ENCODE measurements at regions not wholly inside any gene's neighbourhood (a gene's known extent, or its start where the extent isn't known, plus 50 kb on each side); places are given as distances from the start of the nearest gene placed in this dataset.

- no peak for TF ChIP-seq PHF20 (IDR thresholded peaks at IDR 0.05; ENCODE audit: partially characterized antibody)
- TF ChIP-seq L3MBTL2 (IDR thresholded peaks at IDR 0.05) = 0 out of 2 replicates have a peak, but pooled peaks have one; percentile 19
- TF ChIP-seq SPI1 (IDR thresholded peaks at IDR 0.05; ENCODE audit: borderline replicate concordance, low read depth, low read length) = peak; percentile 98
- TF ChIP-seq ZNF766 (CRISPR knock-in tag; conservative IDR thresholded peaks at IDR 0.05) = 0 out of 2 replicates have a peak, but pooled peaks have one; percentile 30
- TF ChIP-seq GATA2 (CRISPR knock-in tag; IDR thresholded peaks at IDR 0.05) = no peak
- FAIRE-seq = no peak
- no TSS peak for BruUV-seq (replicated peaks)
Measured at GRCh38 chr5:142455856-142456255, 131.0 kb upstream of the SPRY4 start.

GRCh38 chr5:142453932-142454331 lies 129.1 kb upstream of the SPRY4 start:
- Histone ChIP-seq H3K9me3 (replicated peaks; ENCODE audit: control insufficient read depth, insufficient read depth, low read depth, low read length) (no peaks in the 10 kb centered on the region), H4K20me1 (replicated peaks; ENCODE audit: control insufficient read depth, insufficient read depth, low read length) (no peaks in the 10 kb centered on the region), H3K27me3 (ENCODE audit: control insufficient read depth in 2 of 2, insufficient read depth in 2 of 2, low read length in 2 of 2) (no peaks in the 10 kb centered on the region), H3K9ac (ENCODE audit: insufficient read depth in 1 of 2, low read depth in 2 of 2, low read length in 2 of 2) (no peak overlapping the region), H3K4me1 (replicated peaks in 1 of 2; ENCODE audit: control insufficient read depth in 2 of 2, insufficient read depth in 2 of 2, low read length in 2 of 2) (no peaks in the 10 kb centered on the region), H3K36me3 (ENCODE audit: control insufficient read depth, insufficient read depth, low read length) (no peaks in the 10 kb centered on the region), H2AFZ (ENCODE audit: low read depth, low read length) (peak overlapping the region; percentile 27; the same call in 1 of the 2 replicates), H3K4me3 (no peak overlapping the region), H3K4me2 (ENCODE audit: insufficient read depth, low read length) (no peak overlapping the region), H3K27ac (ENCODE audit: extremely low read depth, low read depth, low read length) (no peak overlapping the region), H3K79me2 (ENCODE audit: control insufficient read depth, insufficient read depth, low read length) (no peaks in the 10 kb centered on the region), H3K9me1 (ENCODE audit: control insufficient read depth, insufficient read depth, low read length) (no peaks in the 10 kb centered on the region)
- intact Hi-C loops (cut with micrococcal nuclease) = no loop called here
- DNase-seq (ENCODE audit: extremely low read depth in 1 of 4, low spot score in 3 of 4) = no peak
- 17% methylated on average over 7 of the region's 7 CpGs for WGBS (ENCODE audit: insufficient coverage, low coverage, missing lambda C conversion rate)
- POLR2A ChIA-PET = interaction anchor here (0.6 kb wide), 1 partner anchor 9 kb away, joined by 3 read pairs; no protein-coding TSS in a partner anchor
- no TSS peak for BruUV-seq (replicated peaks)
- CTCF ChIA-PET (ENCODE audit: low intra/inter-chr PET ratio) = no interaction called here
- no peak for FAIRE-seq
- no peak for TF ChIP-seq KDM2B (CRISPR knock-in tag; IDR thresholded peaks at IDR 0.05)
- no peak for TF ChIP-seq MCM7 (IDR thresholded peaks at IDR 0.05)
- TF ChIP-seq ZNF780A (CRISPR knock-in tag; IDR thresholded peaks at IDR 0.05) = no peak
- no peak for TF ChIP-seq BRD9 (IDR thresholded peaks at IDR 0.05; ENCODE audit: low read depth, partially characterized antibody)
- no peak for TF ChIP-seq RBFOX2 (IDR thresholded peaks at IDR 0.05; ENCODE audit: low read depth, low read length)
- no peak for TF ChIP-seq TEAD1 (CRISPR knock-in tag; IDR thresholded peaks at IDR 0.05)
- no peak for TF ChIP-seq ZNF280A (IDR thresholded peaks at IDR 0.05; ENCODE audit: low read depth, partially characterized antibody)
- no peak for TF ChIP-seq ZNF699 (CRISPR knock-in tag; IDR thresholded peaks at IDR 0.05; ENCODE audit: insufficient replicate concordance)
- TF ChIP-seq PHF20 (IDR thresholded peaks at IDR 0.05; ENCODE audit: partially characterized antibody) = no peak
- no peak for TF ChIP-seq IRF1 (CRISPR knock-in tag; IDR thresholded peaks at IDR 0.05; ENCODE audit: borderline replicate concordance)
- in situ Hi-C loops (cut with MboI) = no loop called here
- ATAC-seq = no peak

More at GRCh38 chr5:142455856-142456255, 131.0 kb upstream of the SPRY4 start:
- no peak overlapping the region for H2AFZ ChIP-seq (ENCODE audit: low read depth, low read length)
- H3K9me3 ChIP-seq (replicated peaks; ENCODE audit: control insufficient read depth, insufficient read depth, low read depth, low read length) = no peaks in the 10 kb centered on the region
- H3K9ac ChIP-seq (ENCODE audit: insufficient read depth in 1 of 2, low read depth in 2 of 2, low read length in 2 of 2) = no peak overlapping the region
- DNase-seq (ENCODE audit: extremely low read depth in 1 of 4, low spot score in 3 of 4) (no peak), ATAC-seq (no peak)
- H3K79me2 ChIP-seq (ENCODE audit: control insufficient read depth, insufficient read depth, low read length) = no peaks in the 10 kb centered on the region
- H3K4me3 ChIP-seq = no peak overlapping the region
- no peak overlapping the region for H3K4me2 ChIP-seq (ENCODE audit: insufficient read depth, low read length)
- no peaks in the 10 kb centered on the region for H3K36me3 ChIP-seq (ENCODE audit: control insufficient read depth, insufficient read depth, low read length)
- ChIA-PET CTCF (ENCODE audit: low intra/inter-chr PET ratio) (no interaction called here), POLR2A (interaction anchor here (1.0 kb wide), 1 partner anchor 11 kb away, joined by 4 read pairs; no protein-coding TSS in a partner anchor)
- H3K4me1 ChIP-seq (replicated peaks in 1 of 2; ENCODE audit: control insufficient read depth in 2 of 2, insufficient read depth in 2 of 2, low read length in 2 of 2) = no peaks in the 10 kb centered on the region
- intact Hi-C loops (cut with micrococcal nuclease) = no loop called here
- no peak overlapping the region for H3K27ac ChIP-seq (ENCODE audit: extremely low read depth, low read depth, low read length)
- in situ Hi-C loops (cut with MboI) = no loop called here
- no peaks in the 10 kb centered on the region for H3K27me3 ChIP-seq (ENCODE audit: control insufficient read depth in 2 of 2, insufficient read depth in 2 of 2, low read length in 2 of 2)
- WGBS (ENCODE audit: insufficient coverage, low coverage, missing lambda C conversion rate) = 0% methylated on average over 2 of the region's 2 CpGs
- no peaks in the 10 kb centered on the region for H4K20me1 ChIP-seq (replicated peaks; ENCODE audit: control insufficient read depth, insufficient read depth, low read length)
- no peaks in the 10 kb centered on the region for H3K9me1 ChIP-seq (ENCODE audit: control insufficient read depth, insufficient read depth, low read length)

All from K562 (cell line).